ENCODE measurements at regions not wholly inside any gene's neighbourhood (a gene's known extent, or its start where the extent isn't known, plus 50 kb on each side); places are given as distances from the start of the nearest gene placed in this dataset.

GRCh38 chr2:193476171-193476800, 1281.6 kb upstream of the TMEFF2 start (continued):
- TF ChIP-seq FOXJ3 (CRISPR knock-in tag; IDR thresholded peaks at IDR 0.05; ENCODE audit: borderline replicate concordance) = no peak
- no peak for TF ChIP-seq MXD4 (CRISPR knock-in tag; IDR thresholded peaks at IDR 0.05; ENCODE audit: borderline replicate concordance)
- TF ChIP-seq NR3C1 (CRISPR knock-in tag; conservative IDR thresholded peaks at IDR 0.05; ENCODE audit: low read depth) = no peak
- TF ChIP-seq AFF4 (CRISPR knock-in tag; IDR thresholded peaks at IDR 0.05; ENCODE audit: borderline replicate concordance) = no peak
- TF ChIP-seq ZNF425 (CRISPR knock-in tag; conservative IDR thresholded peaks at IDR 0.05) = no peak
- TF ChIP-seq ATF6 (CRISPR knock-in tag; IDR thresholded peaks at IDR 0.05) = no peak
- TF ChIP-seq RELA (CRISPR knock-in tag; IDR thresholded peaks at IDR 0.05; ENCODE audit: borderline replicate concordance) = no peak

- Mint-ChIP-seq H3K27ac (no peak overlapping the region), H3K4me1 (peaks cover 5% of the 10 kb centered on the region), H3K9me3 (peaks cover 19% of the 10 kb centered on the region), H3K27me3 (ENCODE audit: low read depth) (no peaks in the 10 kb centered on the region), H3K36me3 (no peaks in the 10 kb centered on the region), H3K4me3 (no peak overlapping the region)
- ChIA-PET POLR2A (no interaction called here), CTCF (no interaction called here)
- ATAC-seq (no peak), DNase-seq (ENCODE audit: low spot score) (no peak)
- TF ChIP-seq E2F5 (CRISPR knock-in tag; IDR thresholded peaks at IDR 0.05) (no peak), CDX4 (CRISPR knock-in tag; IDR thresholded peaks at IDR 0.05; ENCODE audit: borderline replicate concordance) (no peak), TEAD1 (CRISPR knock-in tag; IDR thresholded peaks at IDR 0.05) (no peak), ESRRA (CRISPR knock-in tag; IDR thresholded peaks at IDR 0.05; ENCODE audit: borderline replicate concordance) (no peak), ZNF425 (CRISPR knock-in tag; conservative IDR thresholded peaks at IDR 0.05) (no peak), CREB1 (CRISPR knock-in tag; IDR thresholded peaks at IDR 0.05) (no peak), IRF1 (CRISPR knock-in tag; IDR thresholded peaks at IDR 0.05) (no peak), RELA (CRISPR knock-in tag; IDR thresholded peaks at IDR 0.05; ENCODE audit: borderline replicate concordance) (no peak), ZNF512 (CRISPR knock-in tag; IDR thresholded peaks at IDR 0.05; ENCODE audit: borderline replicate concordance) (no peak), SMAD4 (CRISPR knock-in tag; IDR thresholded peaks at IDR 0.05) (no peak), TP53 (CRISPR knock-in tag; IDR thresholded peaks at IDR 0.05) (no peak), STAT6 (CRISPR knock-in tag; conservative IDR thresholded peaks at IDR 0.05; ENCODE audit: low read depth) (no peak)
These were observed 1280.3 kb upstream of the TMEFF2 start for GRCh38 chr2:193475038-193475437.

Data from WTC11 (cell line).